ENCODE measurements at regions not wholly inside any gene's neighbourhood (a gene's known extent, or its start where the extent isn't known, plus 50 kb on each side); places are given as distances from the start of the nearest gene placed in this dataset.

DNA sequence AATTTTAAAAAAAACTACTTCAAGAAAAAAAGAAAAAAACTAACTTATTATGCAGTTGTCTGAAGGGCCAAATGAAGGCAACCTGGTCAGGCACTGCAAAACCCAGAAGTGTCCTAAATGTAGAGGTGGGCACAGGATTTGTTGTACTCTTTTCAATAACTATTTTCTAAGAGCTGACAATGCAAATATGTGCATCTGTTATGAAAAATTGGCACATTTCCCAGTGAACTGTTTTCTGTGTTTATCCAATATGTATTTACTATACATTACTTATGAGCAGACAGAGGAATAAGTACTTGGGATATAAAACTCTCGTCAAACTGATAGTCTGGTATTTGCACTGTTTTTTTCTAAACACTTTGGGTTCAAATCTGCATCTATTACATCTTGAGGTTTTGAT, 188.0 kb upstream of the C21orf91 start:
- TF ChIP-seq, protein P1, sequence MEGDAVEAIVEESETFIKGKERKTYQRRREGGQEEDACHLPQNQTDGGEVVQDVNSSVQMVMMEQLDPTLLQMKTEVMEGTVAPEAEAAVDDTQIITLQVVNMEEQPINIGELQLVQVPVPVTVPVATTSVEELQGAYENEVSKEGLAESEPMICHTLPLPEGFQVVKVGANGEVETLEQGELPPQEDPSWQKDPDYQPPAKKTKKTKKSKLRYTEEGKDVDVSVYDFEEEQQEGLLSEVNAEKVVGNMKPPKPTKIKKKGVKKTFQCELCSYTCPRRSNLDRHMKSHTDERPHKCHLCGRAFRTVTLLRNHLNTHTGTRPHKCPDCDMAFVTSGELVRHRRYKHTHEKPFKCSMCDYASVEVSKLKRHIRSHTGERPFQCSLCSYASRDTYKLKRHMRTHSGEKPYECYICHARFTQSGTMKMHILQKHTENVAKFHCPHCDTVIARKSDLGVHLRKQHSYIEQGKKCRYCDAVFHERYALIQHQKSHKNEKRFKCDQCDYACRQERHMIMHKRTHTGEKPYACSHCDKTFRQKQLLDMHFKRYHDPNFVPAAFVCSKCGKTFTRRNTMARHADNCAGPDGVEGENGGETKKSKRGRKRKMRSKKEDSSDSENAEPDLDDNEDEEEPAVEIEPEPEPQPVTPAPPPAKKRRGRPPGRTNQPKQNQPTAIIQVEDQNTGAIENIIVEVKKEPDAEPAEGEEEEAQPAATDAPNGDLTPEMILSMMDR (IDR thresholded peaks at IDR 0.05), result no peak
- no peak for TF ChIP-seq POLR2A (IDR thresholded peaks at IDR 0.05)

Data from lower leg skin (tissue), 3 donors.